ENCODE measurements at regions not wholly inside any gene's neighbourhood (a gene's known extent, or its start where the extent isn't known, plus 50 kb on each side); places are given as distances from the start of the nearest gene placed in this dataset.
"Not testable (repeated sequence)": the region's sequence is repeated elsewhere in the genome, so short reads cannot be mapped to it uniquely, and the experiment has no call there.

- intact Hi-C loops (cut with micrococcal nuclease; ENCODE audit: unreplicated experiment), result no loop called here
- H3K27me3 ChIP-seq (replicated peaks; ENCODE audit: insufficient read depth, low read depth, low read length, poor library complexity), result no peaks in the 10 kb centered on the region
- no peak for DNase-seq (ENCODE audit: low spot score)
- no peaks in the 10 kb centered on the region for H3K36me3 ChIP-seq (ENCODE audit: insufficient read depth, low read length, poor library complexity, severe bottlenecking)
- TF ChIP-seq EZH2 (IDR thresholded peaks at IDR 0.05; ENCODE audit: borderline replicate concordance, low read depth, low read length, poor library complexity, severe bottlenecking) (no peak), CTCF (conservative IDR thresholded peaks at IDR 0.05; ENCODE audit: low read depth, low read length) (no peak)
- no peaks in the 10 kb centered on the region for H3K9me3 ChIP-seq (ENCODE audit: low read depth, low read length, poor library complexity, severe bottlenecking)
- ChIA-PET POLR2A (ENCODE audit: low non-redundant PET) (no interaction called here), CTCF (no interaction called here)
- BruUV-seq (replicated peaks), result no TSS peak
- no peaks in the 10 kb centered on the region for H3K4me1 ChIP-seq (ENCODE audit: insufficient read depth, low read length, poor library complexity, severe bottlenecking)
- no peak overlapping the region for H3K27ac ChIP-seq (ENCODE audit: low read depth, low read length, poor library complexity, severe bottlenecking)
- H3K4me3 ChIP-seq (ENCODE audit: low read depth, low read length, poor library complexity, severe bottlenecking), result no peak overlapping the region
Measured at GRCh38 chr5:21013237-21013636, 1025.2 kb upstream of the CDH18 start.

GRCh38 chr5:21007781-21008180, 1019.8 kb upstream of the CDH18 start:
- H3K9me3 ChIP-seq (ENCODE audit: low read depth, low read length, poor library complexity, severe bottlenecking), result no peaks in the 10 kb centered on the region
- no peak overlapping the region for H3K4me3 ChIP-seq (ENCODE audit: low read depth, low read length, poor library complexity, severe bottlenecking)
- no peaks in the 10 kb centered on the region for H3K4me1 ChIP-seq (ENCODE audit: insufficient read depth, low read length, poor library complexity, severe bottlenecking)
- ChIA-PET CTCF (no interaction called here), POLR2A (ENCODE audit: low non-redundant PET) (no interaction called here)
- no peaks in the 10 kb centered on the region for H3K27me3 ChIP-seq (replicated peaks; ENCODE audit: insufficient read depth, low read depth, low read length, poor library complexity)
- TF ChIP-seq EZH2 (IDR thresholded peaks at IDR 0.05; ENCODE audit: borderline replicate concordance, low read depth, low read length, poor library complexity, severe bottlenecking), result no peak
- TF ChIP-seq CTCF (conservative IDR thresholded peaks at IDR 0.05; ENCODE audit: low read depth, low read length), result no peak
- intact Hi-C loops (cut with micrococcal nuclease; ENCODE audit: unreplicated experiment), result no loop called here
- no peaks in the 10 kb centered on the region for H3K36me3 ChIP-seq (ENCODE audit: insufficient read depth, low read length, poor library complexity, severe bottlenecking)
- H3K27ac ChIP-seq (ENCODE audit: low read depth, low read length, poor library complexity, severe bottlenecking), result no peak overlapping the region
- BruUV-seq (replicated peaks), result no TSS peak
- no peak for DNase-seq (ENCODE audit: low spot score)

DNA sequence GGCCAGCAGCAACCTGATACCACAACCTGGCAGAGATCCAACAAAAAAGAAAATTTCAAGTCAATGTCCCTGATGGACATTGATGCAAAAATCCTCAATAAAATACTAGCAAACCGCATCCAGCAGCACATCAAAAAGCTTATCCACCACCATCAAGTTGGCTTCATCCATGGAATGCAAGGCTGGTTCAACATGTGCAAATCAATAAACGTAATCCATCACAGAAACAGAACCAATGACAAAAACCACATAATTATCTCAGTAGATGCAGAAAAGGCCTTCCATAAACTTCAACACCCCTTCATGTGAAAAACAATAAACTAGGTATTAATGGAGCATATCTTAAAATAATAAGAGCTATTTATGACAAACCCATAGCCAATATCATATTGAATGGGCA, 1000.9 kb upstream of the CDH18 start:
- DNase-seq (ENCODE audit: low spot score); intact Hi-C loops (cut with micrococcal nuclease; ENCODE audit: unreplicated experiment); POLR2A ChIA-PET (ENCODE audit: low non-redundant PET); H3K27me3 ChIP-seq (replicated peaks; ENCODE audit: insufficient read depth, low read depth, low read length, poor library complexity); CTCF ChIA-PET; BruUV-seq (replicated peaks); H3K9me3 ChIP-seq (ENCODE audit: low read depth, low read length, poor library complexity, severe bottlenecking); H3K36me3 ChIP-seq (ENCODE audit: insufficient read depth, low read length, poor library complexity, severe bottlenecking); H3K27ac ChIP-seq (ENCODE audit: low read depth, low read length, poor library complexity, severe bottlenecking); H3K4me3 ChIP-seq (ENCODE audit: low read depth, low read length, poor library complexity, severe bottlenecking); H3K4me1 ChIP-seq (ENCODE audit: insufficient read depth, low read length, poor library complexity, severe bottlenecking): not testable (repeated sequence)

- POLR2A ChIA-PET (ENCODE audit: low non-redundant PET), result no interaction called here
- no TSS peak for BruUV-seq (replicated peaks)
- CTCF ChIA-PET, result no interaction called here
Measured at GRCh38 chr5:20985754-20986153, 997.8 kb upstream of the CDH18 start.

More at GRCh38 chr5:20985754-20986153, 997.8 kb upstream of the CDH18 start:
- Histone ChIP-seq H3K4me1 (ENCODE audit: insufficient read depth, low read length, poor library complexity, severe bottlenecking) (no peaks in the 10 kb centered on the region), H3K27me3 (replicated peaks; ENCODE audit: insufficient read depth, low read depth, low read length, poor library complexity) (no peaks in the 10 kb centered on the region), H3K4me3 (ENCODE audit: low read depth, low read length, poor library complexity, severe bottlenecking) (no peak overlapping the region), H3K9me3 (ENCODE audit: low read depth, low read length, poor library complexity, severe bottlenecking) (no peaks in the 10 kb centered on the region), H3K27ac (ENCODE audit: low read depth, low read length, poor library complexity, severe bottlenecking) (no peak overlapping the region), H3K36me3 (ENCODE audit: insufficient read depth, low read length, poor library complexity, severe bottlenecking) (no peaks in the 10 kb centered on the region)
- intact Hi-C loops (cut with micrococcal nuclease; ENCODE audit: unreplicated experiment), result no loop called here
- no peak for DNase-seq (ENCODE audit: low spot score)
- no peak for TF ChIP-seq CTCF (conservative IDR thresholded peaks at IDR 0.05; ENCODE audit: low read depth, low read length)
- no peak for TF ChIP-seq EZH2 (IDR thresholded peaks at IDR 0.05; ENCODE audit: borderline replicate concordance, low read depth, low read length, poor library complexity, severe bottlenecking)

Measured in A673 (cell line).